ENCODE measurements at regions not wholly inside any gene's neighbourhood (a gene's known extent, or its start where the extent isn't known, plus 50 kb on each side); places are given as distances from the start of the nearest gene placed in this dataset.

GRCh38 chr7:47683485-47683898 is 101.6 kb upstream of the TNS3 start:
- Histone ChIP-seq H3K79me2 (ENCODE audit: low read length) (no peaks in the 10 kb centered on the region), H3K36me3 (replicated peaks; ENCODE audit: insufficient read depth, low read length) (no peaks in the 10 kb centered on the region), H3K9ac (ENCODE audit: low read length) (no peak overlapping the region), H3K4me2 (ENCODE audit: low read depth, low read length) (no peak overlapping the region), H3K27ac (ENCODE audit: low read length) (no peak overlapping the region), H3K4me1 (ENCODE audit: low read length) (no peaks in the 10 kb centered on the region), H3F3A (ENCODE audit: insufficient read depth, low read length) (no peaks in the 10 kb centered on the region), H4K20me1 (ENCODE audit: insufficient read depth, low read length) (no peaks in the 10 kb centered on the region), H3K9me2 (replicated peaks; ENCODE audit: insufficient read depth, low read length) (no peaks in the 10 kb centered on the region), H3K27me3 (replicated peaks; ENCODE audit: insufficient read depth, low read length) (no peaks in the 10 kb centered on the region), H3K9me3 (replicated peaks; ENCODE audit: insufficient read depth, low read length) (no peaks in the 10 kb centered on the region), H3K4me3 (ENCODE audit: low read length) (no peak overlapping the region), H2AFZ (ENCODE audit: low read length) (no peak overlapping the region)
- DNase-seq: no peak
- TF ChIP-seq EZH2phosphoT487 (IDR thresholded peaks at IDR 0.05; ENCODE audit: low read length): no peak
- no peak for TF ChIP-seq EZH2 (optimal IDR thresholded peaks at IDR 0.05; ENCODE audit: low read depth, low read length)
- no peak for TF ChIP-seq CTCF (IDR thresholded peaks at IDR 0.05; ENCODE audit: low read length)

DNA sequence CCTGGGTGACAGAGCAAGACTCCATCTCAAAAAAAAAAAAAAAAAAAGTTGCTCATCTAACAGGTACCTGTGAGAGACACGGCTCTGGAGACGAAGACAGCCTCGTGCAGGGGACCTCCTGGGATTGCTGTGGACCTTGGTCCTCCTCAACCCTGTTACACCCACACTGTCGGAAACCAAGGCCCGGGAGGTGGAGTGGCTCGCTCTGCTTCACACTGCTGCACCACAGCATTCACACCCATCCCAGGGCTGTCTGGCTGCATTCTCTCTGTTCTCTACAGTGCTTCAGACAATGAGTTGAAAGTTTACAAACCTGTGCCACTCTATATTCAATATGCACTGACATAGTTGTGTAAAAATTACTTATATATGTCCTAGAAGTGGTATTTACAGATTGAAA is 101.0 kb upstream of the TNS3 start:
- H3K4me3 ChIP-seq (ENCODE audit: low read length): no peak overlapping the region
- no peaks in the 10 kb centered on the region for H3K9me2 ChIP-seq (replicated peaks; ENCODE audit: insufficient read depth, low read length)
- DNase-seq: no peak
- no peaks in the 10 kb centered on the region for H3F3A ChIP-seq (ENCODE audit: insufficient read depth, low read length)
- no peaks in the 10 kb centered on the region for H3K4me1 ChIP-seq (ENCODE audit: low read length)
- no peaks in the 10 kb centered on the region for H3K36me3 ChIP-seq (replicated peaks; ENCODE audit: insufficient read depth, low read length)
- TF ChIP-seq CTCF (IDR thresholded peaks at IDR 0.05; ENCODE audit: low read length) (no peak), EZH2phosphoT487 (IDR thresholded peaks at IDR 0.05; ENCODE audit: low read length) (no peak), EZH2 (optimal IDR thresholded peaks at IDR 0.05; ENCODE audit: low read depth, low read length) (no peak)
- H4K20me1 ChIP-seq (ENCODE audit: insufficient read depth, low read length): no peaks in the 10 kb centered on the region
- no peak overlapping the region for H3K27ac ChIP-seq (ENCODE audit: low read length)
- no peaks in the 10 kb centered on the region for H3K9me3 ChIP-seq (replicated peaks; ENCODE audit: insufficient read depth, low read length)
- H3K9ac ChIP-seq (ENCODE audit: low read length): no peak overlapping the region
- H3K27me3 ChIP-seq (replicated peaks; ENCODE audit: insufficient read depth, low read length): no peaks in the 10 kb centered on the region
- H3K79me2 ChIP-seq (ENCODE audit: low read length): no peaks in the 10 kb centered on the region
- H3K4me2 ChIP-seq (ENCODE audit: low read depth, low read length): no peak overlapping the region
- H2AFZ ChIP-seq (ENCODE audit: low read length): no peak overlapping the region

DNA sequence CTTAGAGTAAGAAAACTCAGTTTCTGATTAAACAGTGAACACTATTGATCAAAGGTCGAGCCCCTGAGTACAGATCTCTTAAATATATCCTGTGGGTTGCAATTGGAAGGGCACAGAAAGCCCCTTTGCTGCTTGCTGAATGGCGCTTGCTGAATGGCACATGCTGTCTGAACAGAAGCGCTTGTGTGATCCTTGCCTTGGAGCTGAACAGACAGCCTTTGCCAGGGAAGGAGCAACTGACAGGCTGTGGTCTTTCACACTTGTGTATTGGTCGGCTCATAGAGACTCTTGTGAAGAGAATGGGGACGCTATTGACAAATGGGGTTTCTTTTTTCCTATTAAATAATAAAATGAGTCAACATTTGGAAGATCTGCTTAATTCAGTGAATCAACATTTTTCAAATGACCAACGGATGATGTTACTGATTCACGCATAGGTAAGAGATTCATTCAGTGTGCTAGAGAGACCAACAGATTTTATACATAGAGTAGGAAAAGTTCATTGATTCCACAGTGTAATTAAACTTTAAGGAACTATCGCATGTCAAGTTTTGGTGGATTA is 99.4 kb upstream of the TNS3 start:
- no peak overlapping the region for H3K9ac ChIP-seq (ENCODE audit: low read length)
- H3K79me2 ChIP-seq (ENCODE audit: low read length): no peaks in the 10 kb centered on the region
- H3K4me2 ChIP-seq (ENCODE audit: low read depth, low read length): no peak overlapping the region
- no peaks in the 10 kb centered on the region for H3K27me3 ChIP-seq (replicated peaks; ENCODE audit: insufficient read depth, low read length)
- no peak overlapping the region for H2AFZ ChIP-seq (ENCODE audit: low read length)
- H3K4me3 ChIP-seq (ENCODE audit: low read length): no peak overlapping the region
- DNase-seq: no peak
- H3K9me3 ChIP-seq (replicated peaks; ENCODE audit: insufficient read depth, low read length): no peaks in the 10 kb centered on the region
- H4K20me1 ChIP-seq (ENCODE audit: insufficient read depth, low read length): no peaks in the 10 kb centered on the region
- H3K9me2 ChIP-seq (replicated peaks; ENCODE audit: insufficient read depth, low read length): no peaks in the 10 kb centered on the region
- no peaks in the 10 kb centered on the region for H3F3A ChIP-seq (ENCODE audit: insufficient read depth, low read length)
- no peak overlapping the region for H3K27ac ChIP-seq (ENCODE audit: low read length)
- no peaks in the 10 kb centered on the region for H3K36me3 ChIP-seq (replicated peaks; ENCODE audit: insufficient read depth, low read length)
- no peaks in the 10 kb centered on the region for H3K4me1 ChIP-seq (ENCODE audit: low read length)
- TF ChIP-seq EZH2 (optimal IDR thresholded peaks at IDR 0.05; ENCODE audit: low read depth, low read length) (no peak), EZH2phosphoT487 (IDR thresholded peaks at IDR 0.05; ENCODE audit: low read length) (no peak), CTCF (IDR thresholded peaks at IDR 0.05; ENCODE audit: low read length) (no peak)

All from MM.1S (cell line).